HEK293 (cell line): ENCODE measurements at regions not wholly inside any gene's neighbourhood (a gene's known extent, or its start where the extent isn't known, plus 50 kb on each side); places are given as distances from the start of the nearest gene placed in this dataset.

Source experiments
- CTCF ChIA-PET: fragments of 350-600 bp; formaldehyde crosslinking; extraction: SDS; loops from one replicate; lab custom pipeline; 2021; ENCODE audit warnings: antibody characterized with exemption; lab: Yijun Ruan, JAX
- POLR2A ChIA-PET: fragments of 300-600 bp; formaldehyde crosslinking; extraction: SDS; loops from one replicate; lab custom pipeline; 2020; ENCODE audit warnings: antibody characterized with exemption, inconsistent platforms; lab: Yijun Ruan, JAX
- H3K27ac ChIP-seq: fragments of 200-500 bp; sonication (Bioruptor generic); 2 replicates; pipeline ENCODE4 v1.5.1; 2014; ENCODE audit warnings: low read depth, low read length, control low read depth, inconsistent platforms; ENCODE audit errors: extremely low read depth
- H3K36me3 ChIP-seq, 2 experiments: fragments of 200-500 bp in 1 of 2; sonication (Bioruptor generic) in 1 of 2; 1 replicate in 1 of 2; 2 replicates in 1 of 2; pipeline ENCODE4 v1.5.1; 2014 to 2017; ENCODE audit warnings: inconsistent platforms in 2 of 2, low read length in 2 of 2; ENCODE audit not compliant: control insufficient read depth in 2 of 2, insufficient read depth in 1 of 2
- H3K4me1 ChIP-seq: fragments of 200-500 bp; sonication (Bioruptor generic); 2 replicates; pipeline ENCODE4 v1.5.1; 2014; ENCODE audit warnings: mild to moderate bottlenecking, low read length, inconsistent platforms; ENCODE audit not compliant: control insufficient read depth, insufficient read depth
- H3K4me3 ChIP-seq: 2 replicates; pipeline ENCODE4 v1.5.1; 2011; ENCODE audit warnings: low read depth, mild to moderate bottlenecking, control low read depth, low read length, moderate library complexity
- H3K9me3 ChIP-seq: fragments of 200-500 bp; sonication (Bioruptor generic); 2 replicates; pipeline ENCODE4 v1.5.1; 2014; ENCODE audit warnings: low read depth, low read length, inconsistent platforms; ENCODE audit not compliant: control insufficient read depth, insufficient read depth
- GLI2 ChIP-seq: fragments of 450-650 bp; formaldehyde crosslinking; IDR thresholded peaks from 2 replicates; pipeline ENCODE4; 2017; ENCODE audit warnings: missing biosample characterization, missing genetic modification characterization, low read depth, borderline replicate concordance
- KLF9 ChIP-seq: fragments of 450-650 bp; formaldehyde crosslinking; IDR thresholded peaks from 2 replicates; pipeline ENCODE4 v1.5.1; 2016; ENCODE audit warnings: missing biosample characterization, missing genetic modification characterization, low read depth
- PRDM4 ChIP-seq: fragments of 450-650 bp; formaldehyde crosslinking; IDR thresholded peaks from 2 replicates; pipeline ENCODE4 v1.5.1; 2017; ENCODE audit warnings: missing biosample characterization, missing genetic modification characterization
- ZBTB49 ChIP-seq: fragments of 450-650 bp; formaldehyde crosslinking; IDR thresholded peaks from 2 replicates; pipeline ENCODE4 v1.5.1; 2016; ENCODE audit warnings: missing biosample characterization, missing genetic modification characterization, low read depth
- ZFP3 ChIP-seq: fragments of 450-650 bp; formaldehyde crosslinking; IDR thresholded peaks from 2 replicates; pipeline ENCODE4 v1.5.1; 2016; ENCODE audit warnings: low read depth, missing biosample characterization, missing genetic modification characterization
- ZFP37 ChIP-seq: fragments of 450-650 bp; formaldehyde crosslinking; IDR thresholded peaks from 2 replicates; pipeline ENCODE4 v1.5.1; 2016; ENCODE audit warnings: missing biosample characterization, missing genetic modification characterization
- ZFP69B ChIP-seq: fragments of 450-650 bp; formaldehyde crosslinking; IDR thresholded peaks from 2 replicates; pipeline ENCODE4 v1.5.1; 2016; ENCODE audit warnings: missing biosample characterization, missing genetic modification characterization
- ZNF10 ChIP-seq: fragments of 450-650 bp; formaldehyde crosslinking; IDR thresholded peaks from 2 replicates; pipeline ENCODE4 v1.5.1; 2017; ENCODE audit warnings: missing biosample characterization, missing genetic modification characterization
- ZNF132 ChIP-seq: fragments of 450-650 bp; formaldehyde crosslinking; IDR thresholded peaks from 2 replicates; pipeline ENCODE4 v1.5.1; 2017; ENCODE audit warnings: missing biosample characterization, missing genetic modification characterization, borderline replicate concordance
- ZNF148 ChIP-seq: fragments of 450-650 bp; formaldehyde crosslinking; IDR thresholded peaks from 2 replicates; pipeline ENCODE4 v1.5.0; 2017; ENCODE audit warnings: missing biosample characterization, missing genetic modification characterization, borderline replicate concordance
- ZNF239 ChIP-seq: fragments of 450-650 bp; formaldehyde crosslinking; IDR thresholded peaks from 2 replicates; pipeline ENCODE4 v1.5.1; 2016; ENCODE audit warnings: missing biosample characterization, missing genetic modification characterization
- ZNF416 ChIP-seq: fragments of 450-650 bp; formaldehyde crosslinking; IDR thresholded peaks from 2 replicates; pipeline ENCODE4 v1.5.1; 2016; ENCODE audit warnings: missing biosample characterization, missing genetic modification characterization
- ZNF530 ChIP-seq: fragments of 450-650 bp; formaldehyde crosslinking; IDR thresholded peaks from 2 replicates; pipeline ENCODE4 v1.5.1; 2016; ENCODE audit warnings: low read depth, missing biosample characterization, missing genetic modification characterization
- ZNF549 ChIP-seq: fragments of 450-650 bp; IDR thresholded peaks from 2 replicates; pipeline ENCODE4 v1.5.1; 2018; ENCODE audit warnings: missing biosample characterization, missing genetic modification characterization, mild to moderate bottlenecking, inconsistent platforms, moderate library complexity
- ZNF707 ChIP-seq: fragments of 450-650 bp; formaldehyde crosslinking; IDR thresholded peaks from 2 replicates; pipeline ENCODE4 v1.5.1; 2016; ENCODE audit warnings: missing biosample characterization, missing genetic modification characterization
- ZNF837 ChIP-seq: fragments of 450-650 bp; formaldehyde crosslinking; IDR thresholded peaks from 2 replicates; pipeline ENCODE4 v1.5.1; 2016; ENCODE audit warnings: missing biosample characterization, missing genetic modification characterization
- TF ChIP-seq, protein P1 (sequence below): fragments of 450-650 bp; formaldehyde crosslinking; IDR thresholded peaks from 2 replicates; pipeline ENCODE4; 2016; ENCODE audit warnings: missing biosample characterization, missing genetic modification characterization
- TF ChIP-seq, protein P2 (sequence below): fragments of 450-650 bp; formaldehyde crosslinking; IDR thresholded peaks from 2 replicates; pipeline ENCODE4 v1.5.1; 2016; ENCODE audit warnings: missing biosample characterization, missing genetic modification characterization
- TF ChIP-seq, protein P3 (sequence below): fragments of 450-650 bp; formaldehyde crosslinking; IDR thresholded peaks from 2 replicates; pipeline ENCODE4 v1.5.1; 2016; ENCODE audit warnings: missing biosample characterization, missing genetic modification characterization

DNA sequence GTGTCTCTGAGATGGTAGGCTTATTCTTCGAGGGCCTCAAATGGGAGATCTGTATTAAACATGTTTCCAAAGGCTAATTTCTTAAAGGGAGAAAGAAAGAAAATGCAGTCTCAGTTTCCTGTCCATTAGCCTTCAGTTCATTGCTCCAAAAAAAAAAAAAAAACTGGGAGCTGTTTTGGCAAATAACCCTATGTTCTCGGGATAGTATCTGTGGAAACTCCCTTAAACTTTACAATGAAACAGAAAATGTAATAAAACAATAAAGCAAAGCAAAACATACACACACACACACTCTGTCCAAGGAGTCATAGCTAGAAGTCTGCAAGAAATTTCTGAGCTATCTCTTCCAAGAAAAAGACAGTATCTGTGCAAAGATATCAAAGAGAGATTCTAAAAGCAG is 172.5 kb upstream of the CELF2 start:
- Histone ChIP-seq H3K4me3 (no peak overlapping the region), H3K9me3 (no peaks in the 10 kb centered on the region), H3K36me3 (no peaks in the 10 kb centered on the region), H3K4me1 (no peaks in the 10 kb centered on the region), H3K27ac (no peak overlapping the region)
- POLR2A ChIA-PET: no interaction called here
- CTCF ChIA-PET: no interaction called here
- TF ChIP-seq ZFP37 (tag by site-specific recombination) (no peak), ZNF707 (tag by site-specific recombination) (no peak), ZNF148 (tag by site-specific recombination) (no peak), ZFP69B (no peak), ZNF530 (tag by site-specific recombination) (no peak), ZFP3 (tag by site-specific recombination) (no peak), ZNF10 (tag by site-specific recombination) (no peak), GLI2 (no peak), ZNF132 (tag by site-specific recombination) (no peak), ZNF239 (tag by site-specific recombination) (no peak), ZNF416 (tag by site-specific recombination) (no peak), PRDM4 (tag by site-specific recombination) (no peak), KLF9 (tag by site-specific recombination) (no peak), ZNF549 (tag by site-specific recombination) (no peak), ZBTB49 (tag by site-specific recombination) (no peak), ZNF837 (tag by site-specific recombination) (no peak)
- TF ChIP-seq, protein P1, sequence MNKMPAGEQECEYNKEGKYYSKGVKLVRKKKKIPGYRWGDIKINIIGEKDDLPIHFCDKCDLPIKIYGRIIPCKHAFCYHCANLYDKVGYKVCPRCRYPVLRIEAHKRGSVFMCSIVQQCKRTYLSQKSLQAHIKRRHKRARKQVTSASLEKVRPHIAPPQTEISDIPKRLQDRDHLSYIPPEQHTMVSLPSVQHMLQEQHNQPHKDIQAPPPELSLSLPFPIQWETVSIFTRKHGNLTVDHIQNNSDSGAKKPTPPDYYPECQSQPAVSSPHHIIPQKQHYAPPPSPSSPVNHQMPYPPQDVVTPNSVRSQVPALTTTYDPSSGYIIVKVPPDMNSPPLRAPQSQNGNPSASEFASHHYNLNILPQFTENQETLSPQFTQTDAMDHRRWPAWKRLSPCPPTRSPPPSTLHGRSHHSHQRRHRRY (tag by site-specific recombination): no peak
- TF ChIP-seq, protein P2, sequence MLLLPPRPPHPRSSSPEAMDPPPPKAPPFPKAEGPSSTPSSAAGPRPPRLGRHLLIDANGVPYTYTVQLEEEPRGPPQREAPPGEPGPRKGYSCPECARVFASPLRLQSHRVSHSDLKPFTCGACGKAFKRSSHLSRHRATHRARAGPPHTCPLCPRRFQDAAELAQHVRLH (tag by site-specific recombination): no peak
- TF ChIP-seq, protein P3, sequence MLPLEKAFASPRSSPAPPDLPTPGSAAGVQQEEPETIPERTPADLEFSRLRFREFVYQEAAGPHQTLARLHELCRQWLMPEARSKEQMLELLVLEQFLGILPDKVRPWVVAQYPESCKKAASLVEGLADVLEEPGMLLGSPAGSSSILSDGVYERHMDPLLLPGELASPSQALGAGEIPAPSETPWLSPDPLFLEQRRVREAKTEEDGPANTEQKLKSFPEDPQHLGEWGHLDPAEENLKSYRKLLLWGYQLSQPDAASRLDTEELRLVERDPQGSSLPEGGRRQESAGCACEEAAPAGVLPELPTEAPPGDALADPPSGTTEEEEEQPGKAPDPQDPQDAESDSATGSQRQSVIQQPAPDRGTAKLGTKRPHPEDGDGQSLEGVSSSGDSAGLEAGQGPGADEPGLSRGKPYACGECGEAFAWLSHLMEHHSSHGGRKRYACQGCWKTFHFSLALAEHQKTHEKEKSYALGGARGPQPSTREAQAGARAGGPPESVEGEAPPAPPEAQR (tag by site-specific recombination): no peak
